ENCODE measurements at regions not wholly inside any gene's neighbourhood (a gene's known extent, or its start where the extent isn't known, plus 50 kb on each side); places are given as distances from the start of the nearest gene placed in this dataset.

DNA sequence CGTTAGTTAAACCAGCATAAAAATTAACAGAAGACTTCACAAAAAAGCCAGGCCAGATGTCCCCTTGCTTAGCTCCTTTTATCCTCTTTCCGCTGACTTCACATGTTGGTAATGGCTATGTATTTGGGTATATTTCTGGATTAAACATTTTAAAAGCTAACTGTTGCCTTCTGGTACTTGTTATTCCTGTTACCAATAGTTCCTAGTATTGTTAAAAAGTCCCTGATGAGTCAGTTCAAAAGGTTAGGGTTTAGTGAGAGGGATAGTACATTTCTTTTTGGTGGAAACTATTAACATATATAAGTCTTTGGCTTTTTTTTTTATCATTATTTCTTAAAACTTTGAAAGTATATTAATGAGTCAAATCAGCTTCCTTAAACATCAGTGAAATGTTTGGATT lies 103.2 kb upstream of the ELL2 start:
- DNase-seq: no peak

GRCh38 chr5:96062836-96063235 lies 101.2 kb upstream of the ELL2 start:
- DNase-seq: no peak

GRCh38 chr5:96058084-96058483 lies 96.4 kb upstream of the ELL2 start:
- no peak for DNase-seq

DNA sequence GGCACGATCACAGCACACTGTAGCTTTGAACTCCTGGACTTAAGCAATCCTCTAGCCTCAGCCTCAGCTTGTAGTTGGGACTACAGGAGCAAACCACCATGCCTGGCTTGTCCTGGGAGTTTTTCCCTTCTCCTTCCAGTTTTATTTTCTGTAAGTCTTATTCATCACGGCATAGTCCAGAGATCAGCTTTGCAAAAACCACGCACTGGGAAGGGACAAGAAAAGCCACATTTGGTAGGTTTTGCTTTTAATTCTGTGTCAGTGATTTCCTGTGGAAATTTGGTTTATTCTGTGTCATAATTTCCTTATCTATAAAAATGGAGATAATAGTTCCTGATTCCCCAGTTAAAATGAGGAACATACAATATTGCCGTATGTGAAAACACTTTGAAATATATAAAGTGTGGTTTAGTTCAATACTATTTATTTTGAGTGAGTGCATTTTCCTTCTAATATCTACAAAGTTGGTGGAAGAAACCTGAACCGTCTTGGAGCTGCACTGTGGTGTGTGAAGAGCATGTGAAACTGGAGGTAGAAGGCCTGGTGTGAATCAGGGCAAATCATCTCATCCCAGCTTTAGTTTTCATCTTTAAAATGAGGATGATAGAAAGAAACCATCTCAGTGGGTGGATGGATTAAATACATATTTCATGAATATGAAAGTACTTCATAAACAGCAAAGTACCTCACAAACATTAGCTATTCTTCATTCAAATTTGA lies 92.8 kb upstream of the ELL2 start:
- DNase-seq: no peak

DNA sequence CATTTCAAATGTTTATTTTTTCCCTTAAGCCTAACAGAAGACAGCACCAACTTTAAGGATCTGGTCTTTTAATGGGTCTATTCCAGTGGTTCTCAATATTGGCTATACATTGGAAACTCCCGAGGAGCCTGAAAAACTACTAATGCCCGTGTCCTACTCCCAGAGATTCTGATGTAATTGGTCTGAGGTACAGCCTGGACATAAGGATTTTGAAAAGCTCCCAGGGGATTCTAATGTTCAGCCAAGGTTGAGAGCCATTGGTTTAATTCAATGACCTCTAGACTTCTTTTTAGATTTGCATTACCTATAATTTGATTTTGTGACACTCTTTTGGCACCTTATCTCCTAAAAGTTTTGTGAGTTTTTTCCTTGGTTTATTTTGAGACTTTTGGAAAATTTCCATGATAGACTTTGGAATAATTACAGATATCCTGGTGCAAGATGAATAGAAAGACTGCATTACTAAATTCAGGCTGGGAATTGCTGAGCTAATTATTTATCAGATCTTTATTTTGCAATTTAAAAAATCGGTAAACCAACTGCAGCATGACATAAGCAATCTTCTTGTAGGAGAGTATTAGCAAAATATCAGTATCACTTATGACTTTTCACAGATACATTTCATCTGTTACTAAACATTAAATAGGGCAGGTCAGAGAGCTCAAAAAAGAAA lies 91.5 kb upstream of the ELL2 start:
- DNase-seq: no peak

GRCh38 chr5:96052374-96052773 lies 90.7 kb upstream of the ELL2 start:
- no peak for DNase-seq

DNA sequence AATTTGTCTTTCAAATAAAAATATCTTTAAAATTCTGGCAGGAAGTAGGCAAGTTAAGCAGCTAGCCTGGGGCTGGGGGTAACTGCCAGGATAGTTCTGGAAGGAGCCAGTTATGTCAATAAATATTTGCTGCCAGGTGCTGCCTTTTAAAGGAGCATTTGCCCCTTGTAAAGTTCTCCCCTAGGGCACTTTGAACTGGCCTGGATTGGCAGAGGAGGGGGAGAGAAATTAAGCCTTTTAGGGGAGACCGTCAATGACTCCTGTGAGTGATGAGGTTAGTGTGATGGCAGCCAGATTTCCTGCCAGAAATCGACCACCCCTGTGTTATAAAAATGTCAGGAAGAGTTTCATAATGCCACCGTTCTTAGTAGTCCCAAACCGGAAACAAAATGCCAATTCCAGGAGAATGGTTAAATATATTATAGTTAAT lies 89.8 kb upstream of the ELL2 start:
- DNase-seq: no peak

DNA sequence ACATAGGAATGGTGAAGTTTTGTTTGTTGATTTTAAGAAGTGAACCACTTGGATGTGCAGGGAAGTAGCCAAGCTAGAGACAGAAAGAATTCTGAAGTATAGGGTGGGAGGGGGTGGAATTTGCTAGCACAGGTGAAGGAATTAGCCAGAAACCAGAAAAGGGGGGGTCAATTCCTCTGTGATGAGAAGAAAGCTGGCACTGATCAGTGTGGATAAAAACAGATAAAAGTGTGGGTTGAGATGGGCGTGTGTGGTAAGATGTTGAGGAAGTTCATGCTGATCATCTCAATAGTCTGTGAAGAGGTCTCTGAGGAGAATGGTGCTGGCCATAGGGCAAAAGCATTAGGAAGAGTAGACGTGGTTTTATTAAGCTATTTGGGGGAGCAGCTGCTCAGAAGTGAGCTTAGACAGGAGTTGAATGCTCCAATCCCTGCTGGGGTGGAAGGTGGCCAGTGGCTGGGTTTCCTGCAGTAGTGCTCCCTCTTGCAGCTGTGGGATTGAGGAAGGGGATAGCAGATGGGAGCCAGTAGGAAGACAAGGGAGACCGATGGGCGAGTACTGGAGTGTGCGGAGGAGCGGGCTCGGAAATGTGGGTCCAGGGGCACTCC lies 88.7 kb upstream of the ELL2 start:
- DNase-seq: no peak

DNA sequence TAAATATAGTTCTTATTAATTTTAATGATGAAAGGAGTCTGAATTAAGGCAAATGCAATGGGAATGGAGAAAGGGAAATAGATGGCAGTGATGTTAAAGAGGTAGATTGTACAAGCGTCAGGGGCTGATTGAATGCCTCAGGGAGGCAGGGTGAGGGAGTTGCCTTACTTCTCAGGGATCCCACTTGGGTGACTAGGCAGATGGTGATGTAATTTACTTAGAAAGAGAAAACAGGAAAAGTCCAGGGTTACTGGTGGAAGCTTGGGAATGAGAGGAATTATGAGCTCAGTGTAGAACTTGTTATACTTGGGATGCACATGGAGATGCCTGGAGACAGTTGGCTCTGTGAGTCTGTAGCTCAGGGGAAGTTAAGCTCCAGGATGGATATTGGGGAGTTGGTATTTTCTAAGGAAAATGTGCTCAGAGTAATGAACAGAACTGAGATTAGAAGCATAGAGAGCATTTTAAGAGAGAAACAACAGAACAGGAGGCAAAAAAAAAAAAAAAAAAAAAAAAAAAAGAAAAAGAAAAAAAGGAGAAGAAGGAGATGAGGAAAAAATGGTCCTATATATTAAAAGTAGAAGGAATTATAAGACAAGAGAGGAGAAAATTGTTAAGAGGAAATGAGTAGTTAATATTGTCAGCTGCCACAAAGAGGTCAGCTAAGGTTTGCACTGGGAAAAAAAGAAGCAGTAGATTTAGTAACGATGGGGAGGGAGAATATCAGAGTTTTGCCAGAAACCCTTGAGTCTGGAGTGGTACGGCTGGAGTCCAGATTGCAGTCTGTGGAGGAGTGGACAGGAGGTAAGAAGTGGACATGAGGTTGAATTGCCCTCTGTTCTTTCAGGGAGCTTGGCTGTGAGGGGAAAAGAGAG lies 88.0 kb upstream of the ELL2 start:
- no peak for DNase-seq

GRCh38 chr5:96048763-96049162 lies 87.1 kb upstream of the ELL2 start:
- no peak for DNase-seq

DNA sequence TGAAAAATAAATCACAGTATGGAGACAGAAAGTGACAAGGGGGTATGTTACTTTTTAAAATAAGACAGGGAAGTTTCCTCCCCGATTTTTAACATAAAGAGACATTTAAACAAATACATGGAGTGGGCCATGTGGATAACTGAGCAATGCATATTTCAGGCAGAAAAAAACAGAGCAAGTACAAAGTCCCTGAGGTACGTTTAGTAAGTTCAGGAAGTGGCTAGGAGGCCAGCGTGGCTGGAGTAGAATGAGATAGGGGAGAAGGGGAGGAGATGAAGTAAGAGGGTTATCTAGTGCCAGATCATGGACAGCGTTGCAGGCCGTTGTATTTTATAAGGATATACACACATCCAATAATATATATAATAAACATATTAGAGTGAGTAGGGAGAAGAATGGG lies 84.2 kb upstream of the ELL2 start:
- no peak for DNase-seq

GRCh38 chr5:96043446-96043845 lies 81.8 kb upstream of the ELL2 start:
- no peak for DNase-seq

- no peak for DNase-seq
Measured at GRCh38 chr5:96037128-96037527, 75.5 kb upstream of the ELL2 start.

- no peak for DNase-seq
Measured at GRCh38 chr5:96036301-96036700, 74.7 kb upstream of the ELL2 start.

DNA sequence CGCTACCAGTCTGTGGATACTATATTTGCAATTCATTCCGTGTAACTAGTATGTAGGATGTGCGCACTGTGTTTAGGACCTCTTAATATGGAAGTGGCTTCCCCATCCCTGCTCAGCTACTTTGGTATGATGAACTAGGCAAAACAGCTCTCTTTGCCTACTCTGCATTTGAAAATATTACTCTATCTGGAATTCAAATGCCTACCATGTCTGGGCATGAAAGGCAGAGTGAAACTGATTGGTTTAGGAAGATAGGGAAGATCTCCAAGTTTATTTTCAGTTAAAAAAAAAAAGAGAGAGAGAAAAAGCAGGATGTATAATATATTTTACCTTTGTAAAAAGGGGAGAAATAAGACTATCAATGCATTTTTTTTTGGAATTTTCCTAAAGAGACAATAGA lies 74.1 kb upstream of the ELL2 start:
- DNase-seq: no peak

- DNase-seq: no peak
Measured at GRCh38 chr5:96033116-96033515, 71.5 kb upstream of the ELL2 start.

GRCh38 chr5:96031811-96032261 lies 70.2 kb upstream of the ELL2 start:
- no peak for DNase-seq

- no peak for DNase-seq
Measured at GRCh38 chr5:96031180-96031579, 69.5 kb upstream of the ELL2 start.

DNA sequence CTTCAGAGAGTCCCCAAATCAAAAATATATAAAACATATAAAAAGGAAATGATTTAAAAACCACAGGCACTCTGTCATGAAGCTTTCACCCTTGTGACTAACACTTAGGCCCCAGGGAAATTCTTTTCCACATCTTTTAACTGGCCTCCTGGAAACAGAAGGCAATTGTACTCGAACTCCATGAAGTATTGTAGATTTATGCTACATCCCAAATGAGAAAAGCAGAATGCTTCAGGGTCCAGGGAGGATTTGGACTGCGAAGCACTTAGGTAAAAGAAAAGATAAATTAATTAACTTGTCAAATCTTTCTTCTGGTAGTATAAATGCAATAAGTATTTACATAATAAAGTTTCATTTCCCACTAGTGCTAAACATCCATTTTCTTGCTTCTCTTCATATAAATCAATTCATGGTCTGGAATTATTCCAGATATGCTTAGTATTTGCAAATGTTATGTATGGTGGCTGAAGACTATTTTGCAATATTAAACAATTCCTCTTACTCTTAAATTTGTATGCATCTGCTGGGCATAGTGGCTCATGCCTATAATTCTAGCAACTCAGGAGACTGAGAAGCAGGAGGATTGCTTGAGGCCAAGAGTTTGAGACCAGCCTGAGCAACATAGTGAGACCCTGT lies 64.9 kb upstream of the ELL2 start:
- DNase-seq: no peak

- DNase-seq: no peak
Measured at GRCh38 chr5:96024683-96025475, 63.2 kb upstream of the ELL2 start.

- no peak for DNase-seq
Measured at GRCh38 chr5:96023518-96023917, 61.9 kb upstream of the ELL2 start.

Measured in right kidney (tissue), 1 donor.